IMR-90 (cell line): ENCODE measurements at regions not wholly inside any gene's neighbourhood (a gene's known extent, or its start where the extent isn't known, plus 50 kb on each side); places are given as distances from the start of the nearest gene placed in this dataset.

Experiments
- ATAC-seq: fragments of 200-7000 bp; cut with Tn5 transposase; 2 replicates; pipeline ENCODE4 v1.9.1; 2020; ENCODE audit warnings: low read depth, mild to moderate bottlenecking, moderate library complexity
- BruUV-seq: library from RNA; stranded (reverse); fragments of 400-500 nt; replicated peaks from 2 replicates; lab custom pipeline; 2021; lab: Mats Ljungman, UMichigan
- CTCF ChIA-PET: fragments of 300-600 bp; formaldehyde crosslinking; extraction: SDS; loops from one replicate; lab custom pipeline; 2021; ENCODE audit warnings: antibody characterized with exemption; lab: Yijun Ruan, JAX
- POLR2A ChIA-PET: fragments of 300-600 bp; sonication (Branson Sonifier 250); formaldehyde crosslinking; loops from one replicate; lab custom pipeline; 2022; ENCODE audit warnings: antibody characterized with exemption; ENCODE audit not compliant: unreplicated experiment; lab: Charles Lee
- DNase-seq: peaks from one replicate; pipeline ENCODE4 v3.0.0; 2013
- H2AFZ ChIP-seq: replicated peaks from 2 replicates; pipeline ENCODE3; 2013; ENCODE audit warnings: low read length, mild to moderate bottlenecking; ENCODE audit not compliant: poor library complexity
- H2AK5ac ChIP-seq: 2 replicates; pipeline ENCODE4 v1.6.1; 2013; ENCODE audit warnings: low read depth, low read length, inconsistent platforms
- H2AK9ac ChIP-seq: replicated peaks from 2 replicates; pipeline ENCODE3; 2013; ENCODE audit warnings: mild to moderate bottlenecking, low read depth, low read length, moderate library complexity; ENCODE audit not compliant: poor library complexity
- H2BK120ac ChIP-seq: 2 replicates; pipeline ENCODE4 v1.6.1; 2013; ENCODE audit warnings: low read depth, low read length, inconsistent platforms
- H2BK15ac ChIP-seq: 3 replicates; pipeline ENCODE4 v1.6.1; 2013; ENCODE audit warnings: low read depth, low read length, inconsistent platforms
- H2BK20ac ChIP-seq: 2 replicates; pipeline ENCODE4 v1.6.1; 2013; ENCODE audit warnings: low read depth, mild to moderate bottlenecking, inconsistent platforms, low read length, moderate library complexity
- H2BK5ac ChIP-seq: 2 replicates; pipeline ENCODE4 v1.6.1; 2013; ENCODE audit warnings: mild to moderate bottlenecking, low read depth, low read length, inconsistent platforms; ENCODE audit not compliant: poor library complexity, severe bottlenecking
- H3K14ac ChIP-seq: replicated peaks from 2 replicates; pipeline ENCODE4 v1.6.1; 2013; ENCODE audit warnings: low read depth, low read length, inconsistent platforms
- H3K18ac ChIP-seq: 2 replicates; pipeline ENCODE4 v1.6.1; 2013; ENCODE audit warnings: low read depth, low read length, control low read depth
- H3K23ac ChIP-seq: 2 replicates; pipeline ENCODE4 v1.6.1; 2013; ENCODE audit warnings: low read depth, low read length, inconsistent platforms
- H3K27ac ChIP-seq: 2 replicates; pipeline ENCODE4 v1.5.1; 2013; ENCODE audit warnings: mild to moderate bottlenecking, control low read depth, low read length; ENCODE audit not compliant: insufficient read depth
- H3K27me3 ChIP-seq: 2 replicates; pipeline ENCODE4 v1.6.1; 2013; ENCODE audit warnings: low read length; ENCODE audit not compliant: control insufficient read depth, insufficient read depth
- H3K36me3 ChIP-seq: 2 replicates; pipeline ENCODE4 v1.6.1; 2013; ENCODE audit warnings: low read length, mixed read lengths; ENCODE audit not compliant: control insufficient read depth, insufficient read depth
- H3K4ac ChIP-seq: 2 replicates; pipeline ENCODE4 v1.6.1; 2013; ENCODE audit warnings: low read depth, low read length, inconsistent platforms
- H3K4me1 ChIP-seq: 2 replicates; pipeline ENCODE4 v1.6.1; 2013; ENCODE audit warnings: low read length, mixed read lengths; ENCODE audit not compliant: control insufficient read depth, insufficient read depth
- H3K4me2 ChIP-seq: 2 replicates; pipeline ENCODE4 v1.6.1; 2013; ENCODE audit warnings: low read depth, mild to moderate bottlenecking, control low read depth, low read length, moderate library complexity
- H3K4me3 ChIP-seq: 2 replicates; pipeline ENCODE4 v1.5.1; 2013; ENCODE audit warnings: low read depth, mild to moderate bottlenecking, control low read depth, low read length, moderate library complexity; ENCODE audit not compliant: insufficient read depth
- H3K56ac ChIP-seq: 2 replicates; pipeline ENCODE4 v1.6.1; 2013; ENCODE audit warnings: low read length, inconsistent platforms; ENCODE audit not compliant: insufficient read depth; ENCODE audit errors: extremely low read depth
- H3K79me1 ChIP-seq, 2 experiments: 2 replicates each; pipeline ENCODE4 v1.6.1; 2013; ENCODE audit warnings: low read length in 2 of 2, inconsistent platforms in 1 of 2, low read depth in 1 of 2
- H3K9ac ChIP-seq: 2 replicates; pipeline ENCODE4 v1.6.1; 2013; ENCODE audit warnings: low read depth, low read length, control low read depth
- H3K9me1 ChIP-seq: 2 replicates; pipeline ENCODE4 v1.6.1; 2013; ENCODE audit warnings: low read length, inconsistent platforms; ENCODE audit not compliant: insufficient read depth
- H3K9me3 ChIP-seq: 2 replicates; pipeline ENCODE4 v1.6.1; 2013; ENCODE audit warnings: low read length; ENCODE audit not compliant: control insufficient read depth, insufficient read depth
- H4K20me1 ChIP-seq: 2 replicates; pipeline ENCODE4 v1.6.1; 2013; ENCODE audit warnings: low read length, inconsistent platforms; ENCODE audit not compliant: insufficient read depth
- H4K5ac ChIP-seq: 2 replicates; pipeline ENCODE4 v1.6.1; 2013; ENCODE audit warnings: mild to moderate bottlenecking, low read depth, low read length, control low read depth
- H4K8ac ChIP-seq, 2 experiments: 2 replicates each; pipeline ENCODE4 v1.6.1; 2013; ENCODE audit warnings: low read depth in 2 of 2, low read length in 2 of 2, control low read depth in 1 of 2, inconsistent platforms in 1 of 2
- H4K91ac ChIP-seq: 2 replicates; pipeline ENCODE4 v1.6.1; 2013; ENCODE audit warnings: low read depth, low read length, inconsistent platforms; ENCODE audit not compliant: insufficient read depth
- CHD1 ChIP-seq: IDR thresholded peaks from 2 replicates; pipeline ENCODE4 v1.6.1; 2012; ENCODE audit warnings: low read depth, low read length, improper control_type of control experiment
- FOS ChIP-seq: fragments of 150-350 bp; IDR thresholded peaks from 2 replicates; pipeline ENCODE4 v1.6.1; 2016; ENCODE audit warnings: low read depth, low read length
- RCOR1 ChIP-seq: IDR thresholded peaks from 2 replicates; pipeline ENCODE4 v1.6.1; 2012; ENCODE audit warnings: mild to moderate bottlenecking, low read length, improper control_type of control experiment; ENCODE audit not compliant: insufficient replicate concordance
- RFX5 ChIP-seq: IDR thresholded peaks from 2 replicates; pipeline ENCODE4 v1.8.0; 2012; ENCODE audit warnings: low read depth, mild to moderate bottlenecking, low read length, moderate library complexity
- WGBS, 2 experiments: methylation state at CpG; one replicate each; pipeline versions ENCODE4 v1.1.5 to v1.1.7; 2013; ENCODE audit warnings: missing lambda C conversion rate in 2 of 2; ENCODE audit not compliant: insufficient read length in 1 of 2; ENCODE audit errors: extremely low coverage in 2 of 2; 5-methylcytosine and 5-hydroxymethylcytosine counted together
- dilution Hi-C: fragments of 300-500 bp; cut with HindIII; formaldehyde crosslinking; loops from one replicate; pipeline ENCODE4 v1.14.3; 2018; ENCODE audit warnings: low sequenced_read_pairs; ENCODE audit not compliant: unreplicated experiment
- in situ Hi-C: fragments of 300-500 bp; cut with MboI; formaldehyde crosslinking; loops from 3 replicates; pipeline ENCODE4 v1.14.3; 2019; ENCODE audit warnings: low sequenced_read_pairs, inconsistent platforms, mixed read lengths
- intact Hi-C: fragments of 100-400 bp; cut with micrococcal nuclease; formaldehyde crosslinking; loops from 2 replicates; pipeline ENCODE4 v1.10.0; 2022

- dilution Hi-C loops (no loop called here), intact Hi-C loops (no loop called here), in situ Hi-C loops (no loop called here)
- no peak overlapping the region for H4K5ac ChIP-seq
- H4K8ac ChIP-seq, result no peak overlapping the region
- H3K9ac ChIP-seq, result no peak overlapping the region
- H3K4me1 ChIP-seq, result no peaks in the 10 kb centered on the region; the same call in 1 of the 2 replicates
- H3K14ac ChIP-seq, result no peak overlapping the region
- no peak overlapping the region for H2BK120ac ChIP-seq
- no peaks in the 10 kb centered on the region for H3K9me1 ChIP-seq
- no peak overlapping the region for H3K23ac ChIP-seq
- no peak overlapping the region for H3K4me2 ChIP-seq
- ATAC-seq (no peak), DNase-seq (no peak)
- no TSS peak for BruUV-seq
- no peak overlapping the region for H2AK9ac ChIP-seq
- no peak overlapping the region for H2AFZ ChIP-seq
- H3K4ac ChIP-seq, result no peak overlapping the region
- no peak overlapping the region for H3K4me3 ChIP-seq
- no peaks in the 10 kb centered on the region for H3K36me3 ChIP-seq
- no peak overlapping the region for H2BK20ac ChIP-seq
- no peak overlapping the region for H2AK5ac ChIP-seq
- H4K20me1 ChIP-seq, result no peaks in the 10 kb centered on the region
- no peak overlapping the region for H3K18ac ChIP-seq
- no peak overlapping the region for H3K56ac ChIP-seq
- no peaks in the 10 kb centered on the region for H3K9me3 ChIP-seq
- no peak overlapping the region for H2BK5ac ChIP-seq
- H4K91ac ChIP-seq, result no peak overlapping the region
- CTCF ChIA-PET, result no interaction called here
- TF ChIP-seq RFX5, result no peak
- no peak for TF ChIP-seq RCOR1
- no peak for TF ChIP-seq CHD1
- TF ChIP-seq FOS, result no peak
- H2BK15ac ChIP-seq, result no peak overlapping the region
- no peaks in the 10 kb centered on the region for H3K79me1 ChIP-seq
- no CpG with 5 or more reads among the region's 1 CpG for WGBS, 2 experiments
- no peaks in the 10 kb centered on the region for H3K27me3 ChIP-seq
- no peak overlapping the region for H3K27ac ChIP-seq
- POLR2A ChIA-PET, result no interaction called here
Observed at GRCh38 chr6:126199466-126199865, 140.4 kb upstream of the CENPW start.
